Effector memory CD8-positive, alpha-beta T cell (primary cell): ENCODE measurements at regions not wholly inside any gene's neighbourhood (a gene's known extent, or its start where the extent isn't known, plus 50 kb on each side); places are given as distances from the start of the nearest gene placed in this dataset.

Source experiments
- ATAC-seq: fragments of 150-1000 bp; cut with Tn5 transposase; replicated peaks from 2 replicates; pipeline ENCODE4 v1.10.0; 2021; ENCODE audit warnings: mild to moderate bottlenecking, moderate library complexity
- DNase-seq, 3 experiments: peaks; one replicate each; pipeline ENCODE4 v3.0.0; 2021
- H3K27ac Mint-ChIP-seq, 2 donors: one replicate each; pipeline ENCODE4 v1.8.0; 2022; ENCODE audit warnings: mild to moderate bottlenecking in 2 of 2, mixed read lengths in 2 of 2, moderate library complexity in 2 of 2
- H3K27me3 Mint-ChIP-seq, 2 donors: one replicate each; pipeline ENCODE4 v1.8.0; 2022; ENCODE audit warnings: mixed read lengths in 2 of 2
- H3K36me3 Mint-ChIP-seq: one replicate; pipeline ENCODE4 v1.8.0; 2022; ENCODE audit warnings: mild to moderate bottlenecking, moderate library complexity, mixed read lengths; ENCODE audit not compliant: insufficient read depth
- H3K4me1 Mint-ChIP-seq, 2 donors: one replicate each; pipeline ENCODE4 v1.8.0; 2022; ENCODE audit warnings: low read depth in 2 of 2, mixed read lengths in 2 of 2
- H3K4me3 Mint-ChIP-seq, 2 donors: one replicate each; pipeline ENCODE4 v1.8.0; 2022; ENCODE audit warnings: mild to moderate bottlenecking in 2 of 2, mixed read lengths in 2 of 2, moderate library complexity in 2 of 2
- H3K9me3 Mint-ChIP-seq, 2 donors: one replicate each; pipeline ENCODE4 v1.8.0; 2022; ENCODE audit warnings: mixed read lengths in 2 of 2

DNA sequence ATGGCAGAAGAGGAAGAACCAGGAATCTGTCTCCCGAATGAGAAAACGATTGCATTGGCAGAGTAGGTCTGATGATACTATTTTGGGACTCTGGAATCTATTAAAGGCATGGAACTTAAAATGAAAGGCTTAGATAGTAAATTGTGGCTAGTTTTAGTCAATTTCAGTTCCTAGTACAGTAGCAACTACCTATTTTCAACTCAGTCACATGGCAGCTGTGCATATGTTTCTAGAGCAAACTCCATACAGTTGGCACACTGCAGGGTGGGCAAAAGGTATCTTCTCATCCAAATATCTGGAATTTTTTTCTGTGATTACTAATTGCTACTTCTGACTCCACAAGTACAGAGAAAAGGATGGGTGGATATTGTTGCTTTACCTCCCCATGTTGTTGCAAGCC is 663.6 kb downstream of the PCDH7 start:
- Mint-ChIP-seq H3K4me3 (no peak overlapping the region), H3K27me3 (no peaks in the 10 kb centered on the region), H3K9me3 (peaks cover 7% of the 10 kb centered on the region in 2 donors), H3K36me3 (no peaks in the 10 kb centered on the region), H3K27ac (no peak overlapping the region), H3K4me1 (no peaks in the 10 kb centered on the region)
- ATAC-seq: no peak
- no peak for DNase-seq

DNA sequence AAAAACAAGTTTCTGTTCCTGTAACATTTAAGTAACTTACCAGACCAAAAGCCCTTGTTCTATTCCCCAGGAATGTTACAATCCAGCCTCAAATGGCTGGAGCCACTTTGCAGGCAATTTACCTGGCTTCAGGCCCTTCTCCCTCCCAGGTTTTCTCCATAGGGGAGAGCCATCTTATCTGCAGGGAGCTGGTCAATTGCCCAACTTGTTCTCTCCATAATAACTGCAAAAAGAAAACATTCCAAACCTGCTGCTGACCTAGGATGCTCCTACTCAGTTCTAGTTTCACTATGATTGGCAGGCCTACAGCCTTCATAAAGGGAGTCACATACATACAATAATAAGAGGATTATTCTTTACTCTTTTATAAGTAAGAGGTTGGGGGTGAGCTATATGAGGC is 670.7 kb downstream of the PCDH7 start:
- H3K36me3 Mint-ChIP-seq: no peaks in the 10 kb centered on the region
- peaks cover 5 to 12% of the 10 kb centered on the region in 2 donors for H3K9me3 Mint-ChIP-seq
- no peaks in the 10 kb centered on the region for H3K4me1 Mint-ChIP-seq
- no peak overlapping the region for H3K4me3 Mint-ChIP-seq
- DNase-seq (no peak), ATAC-seq (no peak)
- no peak overlapping the region for H3K27ac Mint-ChIP-seq
- H3K27me3 Mint-ChIP-seq: no peaks in the 10 kb centered on the region

DNA sequence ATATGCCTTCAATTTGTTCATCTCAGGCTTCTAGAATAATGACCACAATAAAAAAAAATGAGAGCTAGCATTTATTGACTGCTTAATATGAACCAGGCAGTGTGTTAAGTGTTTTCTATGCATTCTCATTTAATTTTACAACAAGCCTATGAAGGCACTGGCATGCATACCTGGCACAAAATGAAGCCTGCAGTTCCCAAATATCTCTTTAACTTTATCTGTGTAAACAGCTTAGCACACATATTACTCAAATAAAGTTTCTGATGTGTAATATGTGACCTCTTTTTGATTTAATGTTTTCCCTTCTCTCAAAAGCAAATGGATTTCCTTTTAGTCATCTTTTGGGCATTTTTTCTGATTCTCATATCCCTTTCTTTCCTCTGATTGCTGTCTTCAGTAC is 671.8 kb downstream of the PCDH7 start:
- no peak for ATAC-seq
- H3K27ac Mint-ChIP-seq: no peak overlapping the region
- H3K9me3 Mint-ChIP-seq: peaks cover 7 to 11% of the 10 kb centered on the region in 2 donors
- H3K36me3 Mint-ChIP-seq: no peaks in the 10 kb centered on the region
- H3K4me1 Mint-ChIP-seq: no peaks in the 10 kb centered on the region
- H3K4me3 Mint-ChIP-seq: no peak overlapping the region
- H3K27me3 Mint-ChIP-seq: no peaks in the 10 kb centered on the region
- DNase-seq: no peak

DNA sequence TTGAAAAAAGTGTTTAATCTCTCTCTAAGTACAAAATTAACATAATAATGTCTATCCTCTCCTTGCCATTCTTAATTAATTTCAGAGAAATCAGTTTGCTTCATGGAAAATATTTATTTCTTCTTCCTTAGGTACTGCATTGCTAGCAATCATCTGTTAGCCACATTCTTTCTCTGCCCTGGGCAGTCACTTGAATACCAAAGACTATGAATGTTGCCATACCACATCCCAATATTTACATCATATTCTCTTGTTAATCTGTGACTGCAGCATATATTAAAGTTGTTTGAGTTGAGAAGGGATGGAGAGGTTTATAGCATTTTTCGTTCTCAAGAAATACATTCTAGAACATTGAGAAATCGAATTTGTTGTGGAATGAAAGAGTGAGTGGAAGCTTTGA is 672.8 kb downstream of the PCDH7 start:
- Mint-ChIP-seq H3K4me3 (no peak overlapping the region), H3K4me1 (no peaks in the 10 kb centered on the region), H3K36me3 (no peaks in the 10 kb centered on the region), H3K27ac (no peak overlapping the region), H3K9me3 (peaks cover 10 to 11% of the 10 kb centered on the region in 2 donors), H3K27me3 (no peaks in the 10 kb centered on the region)
- no peak for DNase-seq
- no peak for ATAC-seq

DNA sequence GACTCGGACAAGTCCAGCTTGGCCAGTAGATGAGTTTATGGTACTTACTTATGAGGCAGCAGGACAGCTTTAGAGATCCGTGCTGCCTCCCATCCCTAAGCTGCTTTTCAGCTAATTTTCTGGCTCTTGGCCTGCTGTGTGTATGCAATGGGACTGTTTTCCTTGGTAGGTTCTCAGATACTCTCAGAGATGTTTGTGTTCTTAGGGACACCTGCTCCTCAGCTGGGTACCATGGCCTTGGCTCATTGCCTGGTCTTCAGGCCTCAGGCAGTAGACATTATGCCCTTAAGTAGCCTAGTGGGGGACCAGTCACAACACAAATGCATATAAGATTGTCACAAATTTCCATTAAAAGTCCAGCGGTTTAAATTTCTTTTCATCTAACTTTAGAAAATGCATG is 688.0 kb downstream of the PCDH7 start:
- DNase-seq: no peak
- Mint-ChIP-seq H3K27ac (no peak overlapping the region), H3K36me3 (no peaks in the 10 kb centered on the region), H3K27me3 (no peaks in the 10 kb centered on the region), H3K4me1 (no peaks in the 10 kb centered on the region), H3K9me3 (peaks cover 8 to 9% of the 10 kb centered on the region in 2 donors), H3K4me3 (no peak overlapping the region)
- no peak for ATAC-seq

DNA sequence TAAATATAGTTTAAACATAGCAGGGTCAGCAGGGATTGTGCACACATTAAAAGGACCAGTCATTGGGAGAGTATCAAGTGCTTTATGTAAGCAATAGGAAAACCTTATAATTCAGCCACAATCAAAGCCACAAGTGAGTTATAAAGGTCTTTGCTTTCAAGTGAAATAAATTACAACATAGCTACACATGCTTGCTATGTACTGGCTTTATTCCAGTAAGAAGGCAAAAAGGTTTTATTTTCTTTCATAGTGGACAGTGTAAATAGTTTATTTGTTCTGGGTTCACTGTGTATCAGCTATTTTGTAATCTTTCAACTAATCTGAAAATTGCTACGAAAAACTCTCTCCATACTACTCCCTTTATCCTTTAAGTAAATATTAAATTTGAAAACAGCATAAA is 691.4 kb downstream of the PCDH7 start:
- no peaks in the 10 kb centered on the region for H3K36me3 Mint-ChIP-seq
- H3K27me3 Mint-ChIP-seq: no peaks in the 10 kb centered on the region
- ATAC-seq: no peak

DNA sequence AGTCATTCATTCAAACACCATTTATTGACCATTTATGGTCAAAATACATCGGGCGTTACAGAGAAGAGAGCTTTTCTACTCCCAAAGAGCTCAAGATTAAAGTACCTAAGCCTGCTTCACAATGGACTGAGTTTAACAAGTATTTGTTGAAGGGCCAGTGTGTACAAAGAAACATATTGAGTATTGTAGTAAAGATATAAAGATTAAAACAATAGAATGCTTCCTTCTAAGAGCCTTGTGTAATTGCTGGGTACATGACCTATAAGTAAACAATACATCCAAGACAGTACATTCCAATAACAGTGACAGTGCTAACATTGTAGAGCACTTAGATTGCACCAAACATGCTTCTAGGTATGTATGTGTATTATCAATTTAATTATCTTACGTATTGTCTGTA is 695.5 kb downstream of the PCDH7 start:
- no peak overlapping the region for H3K27ac Mint-ChIP-seq
- DNase-seq: no peak

More for the DNA sequence above, 691.4 kb downstream of the PCDH7 start:
- H3K4me1 Mint-ChIP-seq: no peaks in the 10 kb centered on the region
- no peak for DNase-seq
- H3K9me3 Mint-ChIP-seq: peaks cover 8 to 10% of the 10 kb centered on the region in 2 donors
- H3K4me3 Mint-ChIP-seq: no peak overlapping the region
- H3K27ac Mint-ChIP-seq: no peak overlapping the region

DNA sequence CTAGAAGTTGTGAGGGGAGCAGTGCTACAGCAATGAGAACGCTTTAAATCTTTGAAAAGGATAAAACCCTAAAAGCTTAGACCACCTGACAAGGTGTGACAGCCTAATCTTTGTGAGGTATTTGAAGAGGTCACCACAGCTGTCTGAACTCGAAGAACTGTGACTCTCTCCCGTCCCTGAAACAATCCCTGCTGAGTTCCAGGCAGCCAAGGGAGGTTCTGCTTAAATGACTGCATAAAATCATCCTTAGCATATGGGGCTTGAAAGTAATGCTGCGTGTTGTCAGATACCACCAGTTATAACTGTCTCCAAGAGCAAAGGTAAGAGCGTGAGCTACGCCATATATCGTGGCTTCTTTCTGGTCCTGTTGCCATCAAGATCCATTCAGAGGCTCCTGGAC is 696.3 kb downstream of the PCDH7 start:
- Mint-ChIP-seq H3K4me1 (no peaks in the 10 kb centered on the region), H3K36me3 (no peaks in the 10 kb centered on the region), H3K27ac (no peak overlapping the region), H3K9me3 (peaks cover 8 to 12% of the 10 kb centered on the region in 2 donors), H3K4me3 (no peak overlapping the region), H3K27me3 (no peaks in the 10 kb centered on the region)
- DNase-seq (no peak), ATAC-seq (no peak)

More for the DNA sequence above, 695.5 kb downstream of the PCDH7 start:
- Mint-ChIP-seq H3K4me1 (no peaks in the 10 kb centered on the region), H3K9me3 (peaks cover 8 to 12% of the 10 kb centered on the region in 2 donors), H3K36me3 (no peaks in the 10 kb centered on the region), H3K4me3 (no peak overlapping the region), H3K27me3 (no peaks in the 10 kb centered on the region)
- no peak for ATAC-seq

DNA sequence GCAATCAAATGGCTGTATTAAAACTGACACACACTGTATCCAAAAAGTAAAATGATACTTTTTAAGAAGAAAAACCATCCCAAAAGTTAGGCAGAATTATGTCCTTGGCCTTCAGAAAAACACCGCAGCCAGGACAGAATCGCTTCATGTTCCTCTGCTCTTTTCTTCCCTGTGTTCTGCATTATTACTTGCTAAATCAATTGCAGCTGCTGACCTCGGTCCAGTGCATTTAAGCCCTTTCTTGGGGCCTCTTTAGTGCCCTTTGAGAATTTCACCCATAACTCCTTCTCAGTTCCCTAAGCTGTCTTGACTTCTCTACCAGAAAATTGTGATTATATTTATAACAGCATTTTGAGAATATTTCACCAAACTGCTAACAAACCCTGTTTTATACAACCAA is 696.9 kb downstream of the PCDH7 start:
- Mint-ChIP-seq H3K4me1 (no peaks in the 10 kb centered on the region), H3K36me3 (no peaks in the 10 kb centered on the region), H3K9me3 (peaks cover 8 to 12% of the 10 kb centered on the region in 2 donors), H3K4me3 (no peak overlapping the region), H3K27ac (no peak overlapping the region), H3K27me3 (no peaks in the 10 kb centered on the region)
- no peak for ATAC-seq
- DNase-seq: no peak

DNA sequence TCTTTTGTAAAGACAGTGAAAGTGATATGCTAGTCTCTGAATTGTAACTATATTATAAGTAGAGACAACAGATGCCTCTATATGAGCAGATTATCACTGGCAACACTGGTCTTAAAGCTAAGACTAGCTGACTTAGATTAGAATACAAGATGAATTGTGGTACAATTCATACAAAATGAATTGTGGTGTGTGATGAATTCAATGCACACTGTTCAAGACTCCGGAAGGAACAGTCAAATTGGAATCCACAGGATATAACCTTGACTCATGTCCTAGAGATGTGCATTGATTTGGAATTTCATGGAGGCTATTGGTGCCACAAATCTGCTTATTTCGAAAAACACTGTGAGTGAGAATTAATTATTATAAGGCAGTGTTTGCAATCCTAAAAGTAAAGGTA is 701.8 kb downstream of the PCDH7 start:
- Mint-ChIP-seq H3K27me3 (no peaks in the 10 kb centered on the region), H3K4me3 (no peak overlapping the region), H3K36me3 (peaks cover 2% of the 10 kb centered on the region), H3K9me3 (peaks cover 0 to 2% of the 10 kb centered on the region in 2 donors), H3K4me1 (no peaks in the 10 kb centered on the region), H3K27ac (no peak overlapping the region)
- no peak for DNase-seq
- no peak for ATAC-seq

DNA sequence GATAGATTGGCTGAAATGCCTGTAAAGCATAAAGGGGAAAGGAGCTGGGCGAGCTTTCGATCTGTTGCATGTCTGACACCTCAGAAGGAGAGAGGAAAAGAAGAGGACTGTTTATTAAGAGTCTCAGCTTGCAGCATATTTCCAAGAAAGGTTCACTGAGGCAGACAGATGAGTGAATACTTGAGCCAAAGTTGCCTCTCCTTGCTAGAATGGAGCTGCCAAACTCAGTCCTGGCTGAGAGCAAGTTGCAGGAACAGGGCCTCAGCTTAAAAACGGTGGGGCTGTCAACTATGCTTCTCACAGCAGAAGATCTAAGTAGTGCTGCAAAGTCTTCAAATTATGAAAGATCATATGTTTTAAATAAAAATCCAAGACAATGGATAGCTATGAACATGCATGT is 707.5 kb downstream of the PCDH7 start:
- ATAC-seq: no peak
- Mint-ChIP-seq H3K4me1 (no peaks in the 10 kb centered on the region), H3K27ac (no peak overlapping the region), H3K36me3 (peaks cover 2% of the 10 kb centered on the region), H3K4me3 (no peak overlapping the region), H3K27me3 (no peaks in the 10 kb centered on the region), H3K9me3 (peaks cover 5 to 7% of the 10 kb centered on the region in 2 donors)
- DNase-seq: no peak

DNA sequence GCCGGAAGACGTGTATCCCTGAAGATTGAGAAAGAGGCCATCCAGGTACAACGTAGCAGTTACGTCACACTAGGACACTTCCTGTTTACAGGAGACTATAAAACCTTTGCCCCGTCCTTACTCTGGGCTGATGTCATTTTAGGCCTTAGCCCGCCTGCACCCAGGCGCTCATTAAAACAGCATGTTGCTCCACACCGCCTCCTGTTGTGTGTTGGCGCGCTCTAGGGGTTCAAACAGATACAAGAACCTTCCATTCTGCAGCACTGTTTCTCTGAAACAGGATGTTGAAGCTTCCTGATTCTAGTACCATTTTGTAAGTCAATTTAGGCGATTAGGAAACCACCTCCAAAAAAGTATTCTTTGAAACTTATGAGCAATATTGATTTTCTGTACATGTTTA is 722.1 kb downstream of the PCDH7 start:
- H3K9me3 Mint-ChIP-seq: no peaks in the 10 kb centered on the region
- ATAC-seq (no peak), DNase-seq (no peak)
- H3K4me3 Mint-ChIP-seq: no peak overlapping the region
- no peaks in the 10 kb centered on the region for H3K4me1 Mint-ChIP-seq
- H3K27me3 Mint-ChIP-seq: no peaks in the 10 kb centered on the region
- no peaks in the 10 kb centered on the region for H3K36me3 Mint-ChIP-seq
- H3K27ac Mint-ChIP-seq: no peak overlapping the region

DNA sequence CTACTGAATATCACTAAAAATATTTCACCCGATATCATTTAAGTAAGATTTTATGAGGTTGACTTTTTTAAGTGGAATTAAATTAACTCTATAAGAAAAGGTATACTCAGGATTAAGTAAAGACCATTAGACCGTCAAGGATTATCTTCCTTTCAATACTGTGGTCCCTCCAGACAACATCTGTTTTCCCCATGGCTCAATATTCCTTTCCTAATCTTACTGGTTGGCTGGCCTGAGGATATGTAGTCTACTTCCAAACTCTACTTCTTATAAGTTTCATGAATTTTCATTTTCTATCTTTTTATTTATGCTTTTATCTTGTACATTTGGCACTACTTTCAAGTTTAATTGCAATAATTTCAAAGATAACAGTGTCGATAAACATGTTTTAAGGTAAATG is 725.4 kb downstream of the PCDH7 start:
- DNase-seq: no peak
- H3K4me1 Mint-ChIP-seq: no peaks in the 10 kb centered on the region
- H3K27ac Mint-ChIP-seq: no peak overlapping the region
- H3K27me3 Mint-ChIP-seq: no peaks in the 10 kb centered on the region
- peaks cover 0 to 2% of the 10 kb centered on the region in 2 donors for H3K9me3 Mint-ChIP-seq
- H3K36me3 Mint-ChIP-seq: no peaks in the 10 kb centered on the region
- ATAC-seq: no peak
- no peak overlapping the region for H3K4me3 Mint-ChIP-seq

DNA sequence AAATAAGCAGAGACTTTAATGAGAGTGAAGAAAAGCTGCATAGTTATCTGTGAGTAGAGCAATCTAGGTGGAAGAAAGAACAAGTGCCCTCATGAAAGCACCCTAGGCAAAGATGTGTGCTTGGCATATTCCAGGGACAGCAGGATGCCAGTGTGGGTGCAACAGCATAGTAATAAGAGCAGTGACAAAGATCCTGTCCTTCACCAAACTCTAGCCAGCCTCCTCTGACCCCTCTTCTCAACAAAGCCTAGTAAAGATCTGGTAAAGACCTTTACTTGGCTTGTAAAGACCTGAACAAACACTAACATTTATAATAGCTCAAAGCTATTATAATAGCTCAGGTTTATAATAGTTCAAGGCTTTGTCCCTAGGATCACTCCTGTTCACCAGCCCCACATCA is 735.4 kb downstream of the PCDH7 start:
- peaks cover 5 to 8% of the 10 kb centered on the region in 2 donors for H3K9me3 Mint-ChIP-seq
- H3K4me1 Mint-ChIP-seq: no peaks in the 10 kb centered on the region
- ATAC-seq (no peak), DNase-seq (no peak)
- H3K27me3 Mint-ChIP-seq: no peaks in the 10 kb centered on the region
- no peak overlapping the region for H3K4me3 Mint-ChIP-seq
- no peaks in the 10 kb centered on the region for H3K36me3 Mint-ChIP-seq
- H3K27ac Mint-ChIP-seq: no peak overlapping the region

DNA sequence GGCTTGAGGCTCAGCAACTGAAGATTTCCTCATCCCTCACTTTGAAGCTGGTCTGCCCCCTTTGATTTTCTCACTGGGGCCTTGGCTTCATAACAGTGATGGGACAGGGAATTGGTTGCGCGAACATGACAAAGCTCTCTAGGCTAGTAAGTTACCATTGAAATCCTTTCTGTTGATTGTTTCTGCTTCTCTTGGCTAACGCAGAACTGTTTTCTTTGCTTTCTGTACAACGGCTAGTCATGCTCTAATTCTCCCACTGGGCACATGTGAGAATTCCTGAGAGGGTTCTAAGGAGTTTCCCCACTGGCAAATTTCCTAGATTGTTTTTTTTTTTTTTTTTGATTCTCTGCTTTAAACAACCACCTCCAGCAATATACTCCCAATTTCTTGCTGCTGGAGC is 738.6 kb downstream of the PCDH7 start:
- ATAC-seq (no peak), DNase-seq (no peak)
- Mint-ChIP-seq H3K4me1 (no peaks in the 10 kb centered on the region), H3K36me3 (no peaks in the 10 kb centered on the region), H3K27me3 (no peaks in the 10 kb centered on the region), H3K27ac (no peak overlapping the region), H3K4me3 (no peak overlapping the region), H3K9me3 (peaks cover 8 to 9% of the 10 kb centered on the region in 2 donors)
